Stimulated activated CD8-positive, alpha-beta memory T cell treated with anti-CD3 and anti-CD28 coated beads, Interleukin-4, amount 100 ng/mL, for 1 hour (primary cell): ENCODE measurements at regions not wholly inside any gene's neighbourhood (a gene's known extent, or its start where the extent isn't known, plus 50 kb on each side); places are given as distances from the start of the nearest gene placed in this dataset.

Experiments
- DNase-seq, 2 donors: peaks; one replicate each; pipeline ENCODE4 v3.0.0-alpha.2; 2020; ENCODE audit warnings: low read depth in 2 of 2, low spot score in 1 of 2

DNA sequence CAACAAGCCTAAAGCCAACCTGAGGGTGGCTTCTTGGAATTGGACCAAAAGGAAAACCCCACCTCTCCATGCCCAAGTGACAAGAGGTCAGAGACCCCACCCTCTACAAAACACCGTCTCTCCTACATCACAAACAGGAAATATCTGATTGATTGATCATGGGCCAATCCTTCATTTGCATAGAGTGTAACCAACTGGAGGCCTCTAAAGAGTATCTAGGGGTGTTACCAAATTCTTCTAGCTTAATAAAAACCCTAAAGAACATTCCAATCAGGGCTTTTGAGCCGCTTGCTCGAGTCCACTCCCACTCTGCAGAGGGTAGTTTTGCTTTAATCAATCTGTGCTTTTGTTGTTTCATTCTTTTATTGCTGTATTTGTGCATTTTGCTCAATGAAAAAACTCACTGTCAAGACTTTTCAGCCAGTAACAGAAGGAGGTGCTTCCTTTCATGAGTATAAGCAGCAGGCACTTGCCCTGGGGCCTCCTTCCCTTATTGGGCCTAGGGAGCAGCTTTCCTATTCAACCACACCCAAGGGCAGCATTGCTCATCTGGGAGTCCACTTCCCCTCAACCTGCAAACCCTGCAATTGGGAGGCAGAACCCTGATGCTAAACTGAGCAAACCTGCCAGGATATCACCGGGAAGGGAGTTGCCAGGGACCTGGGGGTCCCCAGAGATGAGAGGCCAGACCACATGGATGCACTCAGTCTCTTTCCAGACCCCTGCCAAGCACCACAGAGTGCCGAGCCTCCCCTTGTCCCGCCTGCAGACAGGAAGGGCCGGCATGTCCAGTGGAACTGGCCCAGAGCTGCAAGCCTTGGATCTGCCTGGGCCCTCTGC lies 154.3 kb upstream of the VSTM2B start:
- no peak for DNase-seq

DNA sequence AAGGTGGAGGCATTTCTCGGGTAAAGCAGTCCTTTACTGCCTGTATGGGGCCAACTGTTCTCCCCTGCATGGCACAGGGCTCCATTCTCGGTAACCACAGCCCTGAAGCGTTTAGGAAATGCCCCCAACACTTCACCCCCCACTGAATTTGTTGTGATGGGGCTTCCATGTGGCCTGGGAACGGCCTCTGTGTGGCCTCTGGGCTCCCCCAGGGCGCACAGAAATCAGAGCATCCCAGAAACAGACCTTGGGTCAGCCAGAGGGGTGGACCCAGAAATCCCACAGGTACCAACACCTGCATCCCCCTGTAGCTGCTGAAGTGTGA lies 153.7 kb upstream of the VSTM2B start:
- DNase-seq = no peak

DNA sequence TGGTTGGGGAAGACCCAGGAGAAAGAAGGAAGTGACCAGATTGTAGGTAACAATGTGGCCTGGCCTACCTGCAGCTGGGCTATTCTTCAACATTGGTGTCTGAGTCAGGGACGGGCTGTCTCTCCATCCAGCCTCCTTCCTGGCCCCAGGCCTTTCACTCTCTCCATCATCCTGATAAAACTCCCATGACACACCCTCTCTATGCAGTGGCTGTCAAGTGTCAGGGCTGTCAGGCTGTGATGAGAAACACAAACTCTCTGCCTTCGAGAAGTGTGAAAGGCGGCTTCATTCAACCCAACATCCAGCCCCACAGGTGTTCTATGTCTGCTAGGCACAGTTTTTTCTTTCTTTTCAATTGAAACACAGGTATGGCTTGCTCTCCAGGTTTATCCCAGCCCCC lies 153.3 kb upstream of the VSTM2B start:
- DNase-seq = no peak

DNA sequence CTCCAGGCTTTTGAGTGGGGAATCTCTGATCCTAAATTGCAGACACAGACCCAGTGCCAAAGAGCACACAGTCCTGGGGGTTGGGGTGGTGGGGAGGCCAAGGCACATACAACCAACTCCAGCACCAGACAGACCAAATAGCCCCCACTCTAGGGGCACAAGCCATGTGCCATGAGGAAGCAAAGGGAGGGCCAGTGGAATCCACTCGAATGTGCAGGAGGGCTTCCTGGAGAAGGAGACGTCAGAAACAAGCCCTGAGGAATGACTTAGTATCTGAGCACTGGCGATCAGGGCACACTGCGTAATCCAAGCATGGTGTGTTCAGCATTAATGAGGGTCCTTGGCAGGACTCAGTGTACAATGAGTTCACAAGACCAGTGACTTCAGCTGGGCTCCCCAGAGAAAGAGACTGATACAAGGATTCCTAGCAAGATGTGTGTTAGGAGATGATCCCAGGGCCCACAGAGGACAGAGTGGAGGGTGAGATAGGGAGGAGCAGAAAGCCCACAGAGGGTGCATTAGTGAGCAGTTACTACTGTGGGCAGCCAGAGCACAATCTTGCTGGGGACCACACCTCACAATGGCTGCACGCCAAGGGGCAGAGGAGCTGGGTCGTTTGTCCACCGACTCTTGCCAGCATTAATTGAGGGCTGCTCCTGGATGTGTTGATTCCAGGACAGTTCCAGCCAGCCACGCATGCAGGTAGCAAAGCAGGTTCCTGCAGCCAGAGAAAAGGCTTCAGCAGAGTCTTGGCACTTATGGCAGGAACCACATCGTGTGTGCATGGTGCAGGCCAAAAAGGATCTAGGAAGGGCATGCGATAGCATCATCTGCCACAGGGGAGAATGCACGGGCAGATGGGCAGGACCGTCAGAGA lies 152.6 kb upstream of the VSTM2B start:
- DNase-seq = no peak

DNA sequence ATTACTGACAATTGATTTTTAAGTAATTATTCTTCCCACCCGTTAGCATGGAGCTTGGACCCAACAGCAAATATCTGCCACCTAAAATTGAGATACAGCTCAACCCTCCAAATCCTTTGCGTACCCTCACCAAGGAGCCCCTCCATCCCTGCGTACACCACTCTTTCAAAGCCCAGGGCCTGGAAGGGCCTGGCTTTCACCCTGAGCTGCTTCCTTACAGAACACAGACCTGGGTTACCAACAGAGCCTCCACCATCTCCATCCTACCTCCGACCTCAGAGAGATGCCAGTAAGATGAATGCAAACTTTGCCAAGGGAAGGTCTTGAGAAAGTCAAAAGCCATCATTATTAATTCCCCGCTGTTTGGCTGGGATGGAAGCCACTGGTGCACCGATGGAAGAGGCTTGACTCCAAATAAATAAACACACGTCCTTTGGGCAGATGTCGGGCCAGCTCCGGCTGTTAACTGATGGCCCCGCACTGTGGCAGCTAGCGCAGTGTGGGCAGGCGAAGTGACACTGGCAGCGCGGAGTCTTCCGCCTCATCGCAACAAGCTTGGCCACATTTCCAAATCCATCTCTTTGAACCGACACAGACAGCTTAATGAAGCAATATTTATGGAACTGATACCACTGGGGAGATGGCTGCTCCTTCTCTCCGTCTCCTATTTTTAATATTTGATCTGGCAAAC lies 150.2 kb upstream of the VSTM2B start:
- no peak for DNase-seq

DNA sequence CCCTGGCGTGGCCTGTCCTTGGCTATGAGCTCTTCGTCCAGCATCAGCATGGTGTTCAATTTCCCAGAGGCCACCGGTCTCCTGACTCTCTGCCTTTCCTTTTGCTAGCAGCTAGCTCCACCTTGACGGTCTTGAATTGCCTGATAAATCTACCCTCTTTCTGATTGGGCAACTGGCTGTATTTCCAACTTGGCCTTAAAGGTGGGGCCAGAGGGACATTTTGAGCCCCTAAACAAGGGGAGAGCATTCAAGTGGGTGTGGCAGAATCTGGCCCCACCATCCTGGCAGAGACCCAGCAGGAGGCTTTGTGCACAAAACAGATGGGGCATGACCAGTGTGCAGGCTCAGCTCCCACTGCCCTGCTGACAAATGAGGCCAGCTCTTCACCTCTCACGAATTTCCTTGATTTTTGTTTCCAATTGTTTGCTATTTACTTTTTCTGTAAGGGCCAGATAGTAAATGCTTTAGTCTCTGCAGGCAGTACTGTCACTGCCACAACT lies 148.9 kb upstream of the VSTM2B start:
- DNase-seq = no peak

DNA sequence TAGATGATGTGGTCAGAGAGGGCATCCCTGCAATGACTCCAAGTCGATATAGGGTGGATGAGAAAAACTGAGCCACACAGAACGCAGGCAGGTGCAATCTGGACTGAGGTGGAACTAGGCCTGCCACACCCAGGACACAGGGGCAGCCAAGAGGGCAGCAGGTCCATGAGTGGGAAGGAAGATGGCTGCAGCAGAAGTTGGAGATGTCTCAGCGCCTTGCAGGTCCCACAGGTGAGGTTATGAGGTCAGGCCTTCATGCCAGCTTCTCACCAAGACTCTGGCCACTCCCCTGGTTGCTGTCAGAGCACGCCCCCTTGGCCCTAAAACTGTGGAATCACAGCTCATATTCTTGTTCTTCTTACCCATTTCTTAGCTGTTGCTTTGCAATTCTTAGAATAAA lies 147.7 kb upstream of the VSTM2B start:
- DNase-seq = no peak

DNA sequence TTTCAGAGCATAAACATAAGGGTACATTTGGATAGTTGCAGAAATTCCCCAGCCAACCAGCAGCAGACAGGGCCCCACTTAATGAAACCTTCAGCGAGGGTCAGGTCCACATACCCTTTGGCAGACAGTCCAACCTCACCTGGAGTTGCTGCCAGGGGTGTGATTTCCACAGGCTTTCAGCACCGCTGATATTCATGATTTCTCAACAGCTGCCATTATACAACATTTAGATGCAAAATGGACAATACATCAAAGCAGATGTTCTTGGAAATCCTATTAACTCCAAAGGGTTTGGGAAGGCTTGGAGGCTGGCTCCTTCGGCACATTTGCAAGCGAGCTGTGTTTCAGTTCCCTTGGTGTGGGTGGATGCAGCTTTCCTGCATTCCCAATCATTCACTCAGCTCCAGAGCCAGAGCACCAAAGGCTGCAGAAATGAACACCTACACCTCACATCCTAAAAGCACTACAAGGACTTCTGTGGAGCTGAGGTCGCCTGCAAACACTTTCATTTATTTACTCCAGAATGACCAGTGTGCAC lies 147.2 kb upstream of the VSTM2B start:
- no peak for DNase-seq

DNA sequence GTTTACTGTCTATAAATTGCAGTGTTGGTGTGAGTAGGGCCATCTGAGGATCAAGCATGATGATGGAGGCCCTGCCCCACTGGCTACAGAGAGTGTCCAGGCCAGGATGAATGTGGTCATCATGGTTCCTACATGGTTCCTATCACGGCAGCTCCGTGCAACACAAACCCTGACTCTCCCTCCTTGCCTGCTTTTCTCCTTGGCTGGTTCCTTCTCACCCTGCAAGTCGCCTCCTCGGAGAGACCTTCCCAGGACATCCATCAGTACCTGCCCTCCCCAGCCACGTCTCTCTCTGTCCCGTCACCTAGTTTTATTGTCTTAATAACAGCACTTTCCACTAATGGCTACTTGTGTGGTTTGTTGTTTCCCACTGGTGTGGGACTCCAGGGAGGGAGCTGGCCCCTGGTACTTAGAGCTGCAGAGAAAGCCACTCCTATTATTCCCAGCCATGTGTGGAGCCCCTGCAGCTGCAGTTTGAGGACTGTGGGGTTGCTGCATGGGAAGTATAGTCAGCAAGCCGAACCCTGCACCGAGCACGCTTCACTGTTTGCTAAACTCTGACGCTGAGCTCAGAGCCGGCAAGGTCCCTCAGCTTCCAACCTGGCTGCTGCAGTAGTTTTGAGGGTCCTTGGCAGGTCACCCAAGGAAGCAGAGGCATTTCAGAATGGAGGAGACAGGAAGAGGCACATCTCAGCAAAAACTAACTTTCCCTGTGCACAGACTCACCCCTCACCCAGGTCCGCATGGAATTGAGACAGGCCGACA lies 146.4 kb upstream of the VSTM2B start:
- no peak for DNase-seq

DNA sequence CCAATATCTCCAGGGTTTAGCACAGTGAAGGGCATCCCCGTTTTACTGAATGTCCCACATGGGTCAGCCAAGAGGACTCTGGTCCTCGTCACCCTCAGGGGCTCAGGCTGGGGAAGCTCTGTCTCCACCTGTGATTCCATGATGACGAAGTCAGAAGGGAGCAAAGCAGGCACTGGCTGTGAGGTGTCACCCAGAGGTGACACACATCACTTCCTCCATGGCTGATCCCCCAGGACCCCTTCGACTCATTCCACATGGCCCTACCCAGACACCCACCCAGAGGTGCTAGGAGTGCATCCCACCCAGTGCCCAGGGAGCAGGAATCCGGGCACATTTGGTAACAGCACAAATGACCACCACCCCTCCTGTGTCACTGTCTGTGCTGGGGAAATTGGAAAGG lies 145.2 kb upstream of the VSTM2B start:
- DNase-seq = no peak

DNA sequence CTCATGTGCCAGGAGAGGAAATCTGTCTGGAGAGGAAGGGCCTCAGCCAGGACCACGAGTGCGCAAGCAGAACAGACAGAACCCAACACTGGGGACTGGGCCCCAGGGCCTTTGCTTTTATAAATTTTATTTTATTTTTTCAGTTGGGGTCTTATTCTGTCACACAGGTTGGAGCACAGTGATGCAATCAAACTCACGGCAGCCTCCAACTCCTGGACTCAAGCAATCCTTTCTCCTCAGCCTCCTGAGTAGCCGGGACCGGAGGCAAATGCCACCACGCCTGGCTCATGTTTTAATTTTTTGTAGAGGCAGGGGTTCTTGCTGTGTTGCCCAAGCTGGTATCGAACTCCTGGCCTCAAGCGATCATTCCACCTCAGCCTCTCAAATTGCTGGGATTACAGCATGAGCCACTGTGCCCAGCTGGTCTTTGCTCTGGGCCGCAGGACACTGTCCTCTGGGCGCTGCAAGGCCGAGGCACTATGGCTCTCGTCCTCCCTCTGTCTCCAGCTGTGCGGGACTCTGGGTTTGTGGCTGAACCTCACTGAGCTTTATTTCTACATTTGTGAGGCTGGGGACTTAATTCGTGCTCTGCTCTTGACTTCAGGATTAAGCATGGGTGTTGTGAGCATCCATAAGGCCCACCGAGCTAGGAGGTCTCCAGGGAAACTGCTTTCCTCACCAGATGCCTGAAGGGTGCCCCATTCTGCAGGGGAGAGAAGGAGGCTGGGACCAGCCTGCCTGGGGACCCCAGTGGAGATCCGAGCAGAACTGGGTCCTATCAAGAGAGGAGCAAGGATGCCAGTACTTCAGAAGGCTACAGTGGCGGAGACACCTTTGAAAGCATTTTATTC lies 144.2 kb upstream of the VSTM2B start:
- no peak for DNase-seq

DNA sequence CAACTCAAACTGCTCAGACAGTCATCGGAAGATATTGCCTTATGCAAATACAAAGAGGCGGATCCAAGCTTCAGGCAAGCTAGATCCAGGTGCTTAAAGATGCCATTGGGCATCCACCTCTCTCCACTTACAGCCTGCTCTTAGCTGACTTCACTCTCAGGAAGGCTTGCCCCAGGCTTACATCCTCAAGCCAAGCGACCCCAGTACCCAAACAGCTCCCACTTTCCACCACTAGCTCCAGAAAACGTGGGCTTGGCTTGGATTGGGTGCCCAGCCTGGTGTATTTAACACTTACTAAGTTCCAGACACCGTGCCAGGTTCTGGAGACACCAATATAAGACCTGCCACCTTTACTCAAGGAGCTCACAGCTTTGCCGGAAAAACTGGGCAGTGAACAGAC lies 142.1 kb upstream of the VSTM2B start:
- no peak for DNase-seq

DNA sequence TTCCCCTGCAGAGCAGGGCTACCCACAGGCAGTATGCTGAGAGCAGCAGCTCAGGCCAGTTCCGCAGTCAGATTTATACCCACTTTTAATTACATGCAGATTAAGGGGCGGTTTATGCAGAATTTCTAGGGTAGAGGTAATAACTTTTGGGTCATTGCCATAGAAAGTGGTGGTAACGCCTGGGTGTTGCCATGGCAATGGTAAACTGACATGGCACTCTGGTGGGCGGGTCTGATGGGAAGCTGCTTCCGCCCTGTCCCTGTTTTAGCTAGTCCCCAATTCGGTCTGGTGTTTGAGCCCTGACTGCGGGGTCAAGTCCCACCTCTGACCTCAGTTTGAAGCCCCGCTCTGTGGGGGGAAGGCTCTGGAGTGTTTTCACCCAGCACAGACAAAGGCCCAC lies 141.1 kb upstream of the VSTM2B start:
- no peak for DNase-seq

DNA sequence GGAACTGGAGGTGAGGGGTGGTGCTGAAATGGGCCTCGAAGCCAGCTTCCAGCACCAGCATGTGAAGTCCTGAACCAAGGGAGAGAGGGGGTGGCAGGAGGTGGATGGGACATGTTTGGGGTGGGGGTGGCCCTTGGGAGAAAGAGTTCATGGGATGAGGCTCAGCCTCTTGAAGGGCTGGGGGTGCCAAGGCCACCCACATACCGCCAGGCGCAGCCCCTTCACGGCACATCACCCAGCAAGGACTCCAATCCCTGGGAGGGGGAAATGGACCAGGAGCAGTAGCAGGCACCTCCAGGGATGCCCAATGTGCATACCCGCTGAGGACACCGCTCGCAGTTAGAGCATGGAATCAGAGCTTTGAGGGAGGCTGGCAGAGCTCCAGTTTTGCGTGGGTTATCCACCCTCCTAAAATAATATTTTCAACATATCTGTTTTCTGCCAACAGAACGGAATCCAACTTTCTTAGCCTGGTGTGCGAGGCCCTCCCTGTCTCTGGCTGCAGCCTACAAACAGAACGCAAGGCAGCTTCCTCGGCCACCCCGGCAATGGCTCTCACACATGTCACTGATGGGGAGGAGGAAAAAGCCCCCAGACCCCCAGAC lies 140.5 kb upstream of the VSTM2B start:
- no peak for DNase-seq

DNA sequence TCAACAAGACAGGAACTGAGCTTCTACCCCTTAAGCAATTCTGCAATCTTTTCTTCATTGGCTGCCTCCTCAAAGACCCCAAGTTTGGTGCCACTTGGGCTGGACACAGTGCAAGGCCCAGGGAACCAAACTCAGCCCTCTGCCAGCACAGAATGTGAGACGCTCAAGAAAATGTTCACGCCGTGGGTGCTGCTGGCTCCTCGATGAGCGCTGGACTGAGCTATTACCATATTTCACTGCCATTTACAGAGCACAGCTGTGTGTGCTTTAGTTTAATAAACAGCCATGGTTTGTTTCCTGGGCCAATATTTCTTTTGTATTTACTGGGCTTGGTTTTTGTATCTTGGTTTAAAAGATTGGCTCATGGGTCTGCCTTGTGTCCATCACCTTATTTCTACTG lies 138.8 kb upstream of the VSTM2B start:
- DNase-seq = no peak

DNA sequence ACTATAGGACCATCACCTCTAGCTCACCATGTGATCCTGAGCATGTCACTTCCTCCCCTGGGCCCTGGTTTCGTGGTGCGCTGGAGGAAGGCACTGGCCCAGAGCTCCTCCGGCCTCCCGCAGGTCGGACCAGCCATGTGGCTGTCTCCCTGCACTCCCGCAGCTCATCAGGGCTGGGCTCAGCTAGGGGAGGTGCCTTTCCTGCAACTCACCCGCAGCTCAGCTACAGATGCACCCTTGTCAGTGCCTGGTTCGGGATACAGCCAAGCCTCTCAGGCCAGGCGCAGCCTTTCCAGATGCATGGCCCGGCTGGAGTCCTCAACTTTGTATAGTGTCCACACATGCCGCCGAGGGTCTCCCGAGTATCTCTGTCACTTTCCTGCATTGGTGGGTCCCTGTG lies 138.2 kb upstream of the VSTM2B start:
- no peak for DNase-seq

DNA sequence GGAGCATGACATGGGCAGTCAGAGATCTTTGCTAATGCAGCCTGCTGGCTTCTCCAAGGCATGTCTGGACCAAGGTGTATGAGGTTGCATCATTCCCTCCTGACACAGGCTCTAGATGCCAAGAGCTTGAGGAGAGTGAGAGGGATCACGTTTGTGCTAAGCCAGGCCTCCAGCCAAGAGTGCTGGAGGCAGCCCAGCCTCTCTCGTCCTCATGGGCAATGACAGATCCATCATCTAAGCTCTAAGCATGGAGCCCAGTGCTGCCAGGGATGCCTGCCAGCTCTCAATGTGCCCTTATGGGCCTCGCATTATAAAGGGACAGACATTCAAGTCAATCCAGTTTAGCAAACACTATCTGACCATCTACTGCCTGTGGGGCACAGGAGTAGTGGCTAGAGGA lies 136.3 kb upstream of the VSTM2B start:
- DNase-seq = no peak

DNA sequence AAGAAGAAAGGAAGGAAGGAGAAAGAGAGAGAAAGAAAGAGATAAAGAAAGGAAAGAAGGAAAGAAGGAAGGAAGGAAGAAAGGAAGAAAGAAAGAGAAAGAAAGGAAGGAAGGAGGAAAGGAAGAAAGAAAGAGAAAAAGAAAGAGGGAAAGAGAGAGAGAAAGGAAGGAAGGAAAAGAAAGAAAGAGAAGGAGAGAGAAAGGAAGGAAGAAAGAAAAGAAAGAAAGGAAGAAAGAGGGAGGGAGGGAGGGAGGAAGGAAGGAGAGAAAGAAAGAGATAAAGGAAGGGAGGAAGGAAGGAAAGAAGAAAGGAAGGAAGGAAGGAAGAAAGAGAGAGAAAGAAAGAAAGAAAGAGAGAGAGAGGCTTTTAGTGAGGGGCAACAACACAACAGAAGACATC lies 135.1 kb upstream of the VSTM2B start:
- DNase-seq = no peak

DNA sequence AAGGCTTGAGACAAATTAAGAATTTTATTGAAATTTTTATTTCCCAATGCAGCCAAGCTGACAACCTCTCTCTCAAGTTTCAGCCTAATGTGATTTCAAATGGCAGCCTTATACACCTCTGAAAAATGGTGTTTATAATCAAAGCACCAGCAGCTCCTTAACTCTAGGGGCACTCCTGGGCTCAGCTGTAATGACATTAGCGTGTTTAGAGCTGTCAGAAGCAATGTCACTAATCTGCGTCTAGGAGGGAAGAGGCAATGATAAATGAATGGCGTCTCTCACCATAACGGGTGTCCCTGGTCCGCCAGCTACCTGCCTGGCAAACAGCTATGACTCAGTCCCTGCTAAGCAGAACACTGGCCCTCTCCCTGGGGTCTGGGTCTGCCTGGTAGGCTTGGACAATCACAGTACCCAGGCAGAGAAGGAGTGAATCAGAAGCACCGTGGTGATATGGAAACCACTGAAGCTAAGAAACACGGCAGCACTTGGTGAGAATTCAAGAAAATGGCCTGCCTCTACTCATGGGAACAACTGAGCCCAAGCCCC lies 131.8 kb upstream of the VSTM2B start:
- DNase-seq = no peak
